Endothelial cell (in vitro differentiated cells): ENCODE measurements at regions not wholly inside any gene's neighbourhood (a gene's known extent, or its start where the extent isn't known, plus 50 kb on each side); places are given as distances from the start of the nearest gene placed in this dataset.

ENCODE experiments used
- DNase-seq: peaks from one replicate; pipeline ENCODE4 v3.0.0; 2021; ENCODE audit warnings: low spot score
- H3K27ac Mint-ChIP-seq: one replicate; pipeline ENCODE4 v1.8.0; 2021; ENCODE audit warnings: mixed read lengths, inconsistent platforms; ENCODE audit not compliant: unreplicated experiment
- H3K27me3 Mint-ChIP-seq: one replicate; pipeline ENCODE4 v1.8.0; 2021; ENCODE audit warnings: mild to moderate bottlenecking, moderate library complexity, mixed read lengths, inconsistent platforms; ENCODE audit not compliant: unreplicated experiment
- H3K36me3 Mint-ChIP-seq: one replicate; pipeline ENCODE4 v1.8.0; 2021; ENCODE audit warnings: mild to moderate bottlenecking, low read depth, mixed read lengths, inconsistent platforms; ENCODE audit not compliant: unreplicated experiment
- H3K4me1 Mint-ChIP-seq: one replicate; pipeline ENCODE4 v1.8.0; 2021; ENCODE audit warnings: mild to moderate bottlenecking, mixed read lengths, inconsistent platforms; ENCODE audit not compliant: unreplicated experiment
- H3K4me3 Mint-ChIP-seq: one replicate; pipeline ENCODE4 v1.8.0; 2021; ENCODE audit warnings: mild to moderate bottlenecking, mixed read lengths, inconsistent platforms; ENCODE audit not compliant: unreplicated experiment
- H3K9me3 Mint-ChIP-seq: one replicate; pipeline ENCODE4 v1.8.0; 2021; ENCODE audit warnings: mixed read lengths, inconsistent platforms; ENCODE audit not compliant: unreplicated experiment
- CTCF ChIP-seq: fragments of 200-600 bp; sonication (generic); IDR thresholded peaks from one replicate; pipeline ENCODE4 v1.5.0; 2021; ENCODE audit warnings: antibody characterized with exemption; ENCODE audit not compliant: unreplicated experiment

- Mint-ChIP-seq H3K4me1 (no peaks in the 10 kb centered on the region), H3K9me3 (no peaks in the 10 kb centered on the region), H3K4me3 (no peak overlapping the region), H3K27ac (no peak overlapping the region), H3K27me3 (no peaks in the 10 kb centered on the region), H3K36me3 (no peaks in the 10 kb centered on the region)
- no peak for TF ChIP-seq CTCF
- no peak for DNase-seq
These were observed 392.6 kb downstream of the C12orf75 start for GRCh38 chr12:105723066-105723465.

GRCh38 chr12:105723494-105723893 is 393.0 kb downstream of the C12orf75 start:
- no peak overlapping the region for H3K27ac Mint-ChIP-seq
- no peaks in the 10 kb centered on the region for H3K27me3 Mint-ChIP-seq
- H3K4me3 Mint-ChIP-seq, result no peak overlapping the region
- H3K4me1 Mint-ChIP-seq, result no peaks in the 10 kb centered on the region
- no peak for DNase-seq
- no peak for TF ChIP-seq CTCF
- H3K36me3 Mint-ChIP-seq, result no peaks in the 10 kb centered on the region
- H3K9me3 Mint-ChIP-seq, result no peaks in the 10 kb centered on the region

GRCh38 chr12:105724641-105725040 is 394.1 kb downstream of the C12orf75 start:
- H3K27me3 Mint-ChIP-seq, result no peaks in the 10 kb centered on the region
- no peak overlapping the region for H3K27ac Mint-ChIP-seq
- H3K9me3 Mint-ChIP-seq, result no peaks in the 10 kb centered on the region
- H3K4me1 Mint-ChIP-seq, result no peaks in the 10 kb centered on the region
- no peak overlapping the region for H3K4me3 Mint-ChIP-seq
- TF ChIP-seq CTCF, result no peak
- DNase-seq, result no peak
- no peaks in the 10 kb centered on the region for H3K36me3 Mint-ChIP-seq

GRCh38 chr12:105725054-105725453 is 394.6 kb downstream of the C12orf75 start:
- Mint-ChIP-seq H3K4me3 (no peak overlapping the region), H3K36me3 (no peaks in the 10 kb centered on the region), H3K4me1 (no peaks in the 10 kb centered on the region), H3K27ac (no peak overlapping the region), H3K27me3 (no peaks in the 10 kb centered on the region), H3K9me3 (no peaks in the 10 kb centered on the region)
- DNase-seq, result no peak
- TF ChIP-seq CTCF, result no peak

- Mint-ChIP-seq H3K4me1 (no peaks in the 10 kb centered on the region), H3K27me3 (peaks cover 2% of the 10 kb centered on the region), H3K9me3 (no peaks in the 10 kb centered on the region), H3K27ac (no peak overlapping the region), H3K36me3 (no peaks in the 10 kb centered on the region), H3K4me3 (no peak overlapping the region)
- no peak for TF ChIP-seq CTCF
- DNase-seq, result no peak
These were observed 398.8 kb downstream of the C12orf75 start for GRCh38 chr12:105729181-105729771.
